Vagina (tissue), 2 donors: ENCODE measurements at regions not wholly inside any gene's neighbourhood (a gene's known extent, or its start where the extent isn't known, plus 50 kb on each side); places are given as distances from the start of the nearest gene placed in this dataset.

Experiments
- DNase-seq, 2 donors: peaks; one replicate each; pipeline ENCODE4 v3.0.0-alpha.2; 2017; ENCODE audit errors: extremely low spot score in 2 of 2
- H3K27ac ChIP-seq: fragments of 200-600 bp; sonication (generic); one replicate; pipeline ENCODE4 v1.5.1; 2019
- H3K27me3 ChIP-seq: fragments of 200-600 bp; sonication (generic); one replicate; pipeline ENCODE4 v1.5.1; 2019
- H3K36me3 ChIP-seq, 2 donors: fragments of 200-600 bp; sonication (generic); one replicate each; pipeline ENCODE4 v1.5.1; 2017 to 2019
- H3K4me1 ChIP-seq: fragments of 200-600 bp; sonication (generic); one replicate; pipeline ENCODE4 v1.5.1; 2019
- H3K4me3 ChIP-seq, 2 donors: fragments of 200-600 bp; sonication (generic); 1 replicate in 1 of 2; 2 replicates in 1 of 2; pipeline ENCODE4 v1.5.1; 2016 to 2019
- H3K9me3 ChIP-seq: fragments of 200-600 bp; sonication (generic); one replicate; pipeline ENCODE4 v1.5.1; 2019
- CTCF ChIP-seq, 3 experiments: fragments of 450-650 bp in 2 of 3; fragments of 200-600 bp in 1 of 3; sonication (generic) in 1 of 3; IDR thresholded peaks; one replicate each; pipeline ENCODE4 v1.5.1; 2017 to 2019; ENCODE audit warnings: antibody characterized with exemption in 3 of 3, mild to moderate bottlenecking in 2 of 3, moderate library complexity in 2 of 3
- POLR2A ChIP-seq, 2 donors: fragments of 450-650 bp; IDR thresholded peaks; one replicate each; pipeline ENCODE4 v1.6.1; 2017; ENCODE audit warnings: antibody characterized with exemption in 2 of 2, mild to moderate bottlenecking in 2 of 2, moderate library complexity in 2 of 2
- POLR2AphosphoS5 ChIP-seq, 2 donors: sonication (generic); formaldehyde crosslinking; IDR thresholded peaks; one replicate each; pipeline ENCODE4 v1.9.0; 2017; ENCODE audit warnings: antibody characterized with exemption in 2 of 2, mild to moderate bottlenecking in 2 of 2, low read depth in 1 of 2; ENCODE audit not compliant: insufficient read depth in 1 of 2
- intact Hi-C: fragments of 100-400 bp; cut with DNase I; formaldehyde crosslinking; loops from one replicate; pipeline ENCODE4 v1.15.1; 2023

GRCh38 chr22:34897126-34897525, 168.8 kb upstream of the ISX start:
- H3K4me3 ChIP-seq: no peak overlapping the region
- intact Hi-C loops: no loop called here
- DNase-seq: no peak
- no peaks in the 10 kb centered on the region for H3K9me3 ChIP-seq
- no peaks in the 10 kb centered on the region for H3K4me1 ChIP-seq
- no peaks in the 10 kb centered on the region for H3K27me3 ChIP-seq
- no peak overlapping the region for H3K27ac ChIP-seq
- TF ChIP-seq POLR2AphosphoS5 (IDR thresholded peaks at IDR 0.05; ENCODE audit: insufficient read depth in 1 of 2, low read depth in 1 of 2) (no peak), CTCF (IDR thresholded peaks at IDR 0.05) (no peak), POLR2A (IDR thresholded peaks at IDR 0.05) (no peak)
- H3K36me3 ChIP-seq: no peaks in the 10 kb centered on the region

GRCh38 chr22:34902335-34902734, 163.6 kb upstream of the ISX start:
- DNase-seq: no peak
- intact Hi-C loops: no loop called here
- Histone ChIP-seq H3K4me1 (no peaks in the 10 kb centered on the region), H3K9me3 (no peaks in the 10 kb centered on the region), H3K36me3 (no peaks in the 10 kb centered on the region), H3K4me3 (no peak overlapping the region), H3K27me3 (no peaks in the 10 kb centered on the region), H3K27ac (no peak overlapping the region)
- TF ChIP-seq POLR2A (IDR thresholded peaks at IDR 0.05) (no peak), CTCF (IDR thresholded peaks at IDR 0.05) (no peak), POLR2AphosphoS5 (IDR thresholded peaks at IDR 0.05; ENCODE audit: insufficient read depth in 1 of 2, low read depth in 1 of 2) (no peak)

- H3K4me1 ChIP-seq: no peaks in the 10 kb centered on the region
- no peak overlapping the region for H3K4me3 ChIP-seq
- DNase-seq: no peak
- no peaks in the 10 kb centered on the region for H3K9me3 ChIP-seq
- intact Hi-C loops: no loop called here
- no peak overlapping the region for H3K27ac ChIP-seq
- no peaks in the 10 kb centered on the region for H3K27me3 ChIP-seq
- H3K36me3 ChIP-seq: no peaks in the 10 kb centered on the region
- TF ChIP-seq POLR2AphosphoS5 (IDR thresholded peaks at IDR 0.05; ENCODE audit: insufficient read depth in 1 of 2, low read depth in 1 of 2) (no peak), CTCF (IDR thresholded peaks at IDR 0.05) (no peak), POLR2A (IDR thresholded peaks at IDR 0.05) (no peak)
Measured at GRCh38 chr22:34903416-34903815, 162.5 kb upstream of the ISX start.

- H3K27me3 ChIP-seq: no peaks in the 10 kb centered on the region
- intact Hi-C loops: no loop called here
- H3K27ac ChIP-seq: no peak overlapping the region
- H3K4me3 ChIP-seq: no peak overlapping the region
- TF ChIP-seq CTCF (IDR thresholded peaks at IDR 0.05): no peak
- TF ChIP-seq POLR2AphosphoS5 (IDR thresholded peaks at IDR 0.05; ENCODE audit: insufficient read depth in 1 of 2, low read depth in 1 of 2): no peak
- no peak for TF ChIP-seq POLR2A (IDR thresholded peaks at IDR 0.05)
- H3K9me3 ChIP-seq: no peaks in the 10 kb centered on the region
- H3K4me1 ChIP-seq: no peaks in the 10 kb centered on the region
- H3K36me3 ChIP-seq: no peaks in the 10 kb centered on the region
- no peak for DNase-seq
Measured at GRCh38 chr22:34904486-34904885, 161.5 kb upstream of the ISX start.

- Histone ChIP-seq H3K9me3 (no peaks in the 10 kb centered on the region), H3K36me3 (no peaks in the 10 kb centered on the region), H3K4me3 (no peak overlapping the region), H3K4me1 (no peaks in the 10 kb centered on the region), H3K27ac (no peak overlapping the region), H3K27me3 (no peaks in the 10 kb centered on the region)
- DNase-seq: no peak
- intact Hi-C loops: no loop called here
- TF ChIP-seq CTCF (IDR thresholded peaks at IDR 0.05): no peak
- no peak for TF ChIP-seq POLR2A (IDR thresholded peaks at IDR 0.05)
Measured at GRCh38 chr22:34913826-34914225, 152.1 kb upstream of the ISX start.
